ENCODE measurements at regions not wholly inside any gene's neighbourhood (a gene's known extent, or its start where the extent isn't known, plus 50 kb on each side); places are given as distances from the start of the nearest gene placed in this dataset.

- ATAC-seq (no peak), DNase-seq (no peak)
- H3K27ac ChIP-seq (ENCODE audit: low read length): no peak overlapping the region
- POLR2A ChIA-PET (ENCODE audit: unreplicated experiment): no interaction called here
- no peaks in the 10 kb centered on the region for H3K9me2 ChIP-seq (replicated peaks; ENCODE audit: low read length)
- TF ChIP-seq EZH2phosphoT487 (IDR thresholded peaks at IDR 0.05; ENCODE audit: borderline replicate concordance, low read length) (no peak), CTCF (conservative IDR thresholded peaks at IDR 0.05; ENCODE audit: low read depth, low read length) (no peak), EZH2 (IDR thresholded peaks at IDR 0.05; ENCODE audit: low read length, unreplicated experiment) (no peak)
- H3K27me3 ChIP-seq (ENCODE audit: low read length): no peaks in the 10 kb centered on the region
- H4K20me1 ChIP-seq (ENCODE audit: low read length): no peaks in the 10 kb centered on the region
- intact Hi-C loops (cut with micrococcal nuclease): no loop called here
- CTCF ChIA-PET: no interaction called here
- no peaks in the 10 kb centered on the region for H3K79me2 ChIP-seq (ENCODE audit: low read length)
- H2AFZ ChIP-seq (ENCODE audit: low read length): no peak overlapping the region
- H3K4me3 ChIP-seq (ENCODE audit: low read length): no peak overlapping the region
- H3K9ac ChIP-seq (ENCODE audit: low read length): no peak overlapping the region
- no peaks in the 10 kb centered on the region for H3K36me3 ChIP-seq (ENCODE audit: low read depth, low read length)
- no peaks in the 10 kb centered on the region for H3K9me3 ChIP-seq (ENCODE audit: low read length)
- no peaks in the 10 kb centered on the region for H3K4me1 ChIP-seq (ENCODE audit: insufficient read depth, low read length)
- H3K4me2 ChIP-seq (ENCODE audit: low read length): no peak overlapping the region
- no peaks in the 10 kb centered on the region for H3F3A ChIP-seq (ENCODE audit: low read length, unreplicated experiment)
- BruUV-seq (replicated peaks): no TSS peak
Observed at GRCh38 chr5:147169399-147169798, 65.4 kb upstream of the STK32A start.

GRCh38 chr5:147169901-147170300, 64.9 kb upstream of the STK32A start:
- H3K27me3 ChIP-seq (ENCODE audit: low read length): no peaks in the 10 kb centered on the region
- H3K4me3 ChIP-seq (ENCODE audit: low read length): no peak overlapping the region
- H3K9ac ChIP-seq (ENCODE audit: low read length): no peak overlapping the region
- no peak for TF ChIP-seq EZH2 (IDR thresholded peaks at IDR 0.05; ENCODE audit: low read length, unreplicated experiment)
- no peak for TF ChIP-seq CTCF (conservative IDR thresholded peaks at IDR 0.05; ENCODE audit: low read depth, low read length)
- no peak for TF ChIP-seq EZH2phosphoT487 (IDR thresholded peaks at IDR 0.05; ENCODE audit: borderline replicate concordance, low read length)
- no peaks in the 10 kb centered on the region for H3K79me2 ChIP-seq (ENCODE audit: low read length)
- ATAC-seq (no peak), DNase-seq (no peak)
- no peaks in the 10 kb centered on the region for H3F3A ChIP-seq (ENCODE audit: low read length, unreplicated experiment)
- H3K27ac ChIP-seq (ENCODE audit: low read length): no peak overlapping the region
- H3K36me3 ChIP-seq (ENCODE audit: low read depth, low read length): no peaks in the 10 kb centered on the region
- CTCF ChIA-PET: no interaction called here
- no peaks in the 10 kb centered on the region for H4K20me1 ChIP-seq (ENCODE audit: low read length)
- no peak overlapping the region for H3K4me2 ChIP-seq (ENCODE audit: low read length)
- POLR2A ChIA-PET (ENCODE audit: unreplicated experiment): no interaction called here
- no TSS peak for BruUV-seq (replicated peaks)
- intact Hi-C loops (cut with micrococcal nuclease): no loop called here
- no peaks in the 10 kb centered on the region for H3K4me1 ChIP-seq (ENCODE audit: insufficient read depth, low read length)
- H3K9me2 ChIP-seq (replicated peaks; ENCODE audit: low read length): no peaks in the 10 kb centered on the region
- H2AFZ ChIP-seq (ENCODE audit: low read length): no peak overlapping the region
- no peaks in the 10 kb centered on the region for H3K9me3 ChIP-seq (ENCODE audit: low read length)

GRCh38 chr5:147170603-147171002, 64.2 kb upstream of the STK32A start:
- H3K27ac ChIP-seq (ENCODE audit: low read length): no peak overlapping the region
- no peaks in the 10 kb centered on the region for H3F3A ChIP-seq (ENCODE audit: low read length, unreplicated experiment)
- intact Hi-C loops (cut with micrococcal nuclease): no loop called here
- no peaks in the 10 kb centered on the region for H3K9me2 ChIP-seq (replicated peaks; ENCODE audit: low read length)
- no peaks in the 10 kb centered on the region for H3K27me3 ChIP-seq (ENCODE audit: low read length)
- DNase-seq (no peak), ATAC-seq (no peak)
- no peak overlapping the region for H3K4me3 ChIP-seq (ENCODE audit: low read length)
- H3K9ac ChIP-seq (ENCODE audit: low read length): no peak overlapping the region
- H3K36me3 ChIP-seq (ENCODE audit: low read depth, low read length): no peaks in the 10 kb centered on the region
- H2AFZ ChIP-seq (ENCODE audit: low read length): no peak overlapping the region
- ChIA-PET CTCF (no interaction called here), POLR2A (ENCODE audit: unreplicated experiment) (no interaction called here)
- TF ChIP-seq EZH2 (IDR thresholded peaks at IDR 0.05; ENCODE audit: low read length, unreplicated experiment) (no peak), CTCF (conservative IDR thresholded peaks at IDR 0.05; ENCODE audit: low read depth, low read length) (no peak), EZH2phosphoT487 (IDR thresholded peaks at IDR 0.05; ENCODE audit: borderline replicate concordance, low read length) (no peak)
- no peak overlapping the region for H3K4me2 ChIP-seq (ENCODE audit: low read length)
- H3K4me1 ChIP-seq (ENCODE audit: insufficient read depth, low read length): no peaks in the 10 kb centered on the region
- BruUV-seq (replicated peaks): no TSS peak
- H4K20me1 ChIP-seq (ENCODE audit: low read length): no peaks in the 10 kb centered on the region
- H3K9me3 ChIP-seq (ENCODE audit: low read length): no peaks in the 10 kb centered on the region
- no peaks in the 10 kb centered on the region for H3K79me2 ChIP-seq (ENCODE audit: low read length)

Measured in PC-3 (cell line).